ENCODE measurements at regions not wholly inside any gene's neighbourhood (a gene's known extent, or its start where the extent isn't known, plus 50 kb on each side); places are given as distances from the start of the nearest gene placed in this dataset.

DNA sequence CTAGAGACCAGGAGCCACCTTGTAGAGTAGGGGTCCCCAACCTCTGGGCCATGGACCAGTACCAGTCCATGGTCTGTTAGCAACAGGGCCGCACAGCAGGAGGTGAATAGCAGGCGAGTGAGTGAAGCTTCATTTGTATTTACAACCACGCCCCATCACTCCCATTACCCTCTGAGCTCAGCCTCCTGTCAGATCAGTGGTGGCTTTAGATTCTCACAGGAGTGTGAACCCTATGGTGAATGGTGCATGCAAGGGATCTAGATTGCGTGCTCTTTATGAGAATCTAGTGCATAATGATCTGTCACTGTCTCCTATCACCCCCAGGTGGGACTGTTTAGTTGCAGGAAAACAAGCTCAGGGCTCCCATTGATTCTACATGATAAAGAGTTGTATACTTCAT, 303.6 kb downstream of the KCNRG start:
- no peak overlapping the region for H3K4me3 ChIP-seq (ENCODE audit: low read depth, low read length)
- TF ChIP-seq, protein P1, sequence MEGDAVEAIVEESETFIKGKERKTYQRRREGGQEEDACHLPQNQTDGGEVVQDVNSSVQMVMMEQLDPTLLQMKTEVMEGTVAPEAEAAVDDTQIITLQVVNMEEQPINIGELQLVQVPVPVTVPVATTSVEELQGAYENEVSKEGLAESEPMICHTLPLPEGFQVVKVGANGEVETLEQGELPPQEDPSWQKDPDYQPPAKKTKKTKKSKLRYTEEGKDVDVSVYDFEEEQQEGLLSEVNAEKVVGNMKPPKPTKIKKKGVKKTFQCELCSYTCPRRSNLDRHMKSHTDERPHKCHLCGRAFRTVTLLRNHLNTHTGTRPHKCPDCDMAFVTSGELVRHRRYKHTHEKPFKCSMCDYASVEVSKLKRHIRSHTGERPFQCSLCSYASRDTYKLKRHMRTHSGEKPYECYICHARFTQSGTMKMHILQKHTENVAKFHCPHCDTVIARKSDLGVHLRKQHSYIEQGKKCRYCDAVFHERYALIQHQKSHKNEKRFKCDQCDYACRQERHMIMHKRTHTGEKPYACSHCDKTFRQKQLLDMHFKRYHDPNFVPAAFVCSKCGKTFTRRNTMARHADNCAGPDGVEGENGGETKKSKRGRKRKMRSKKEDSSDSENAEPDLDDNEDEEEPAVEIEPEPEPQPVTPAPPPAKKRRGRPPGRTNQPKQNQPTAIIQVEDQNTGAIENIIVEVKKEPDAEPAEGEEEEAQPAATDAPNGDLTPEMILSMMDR (IDR thresholded peaks at IDR 0.05; ENCODE audit: low read depth, low read length, missing control alignments), result no peak
- no peak for DNase-seq (ENCODE audit: low read depth)

DNA sequence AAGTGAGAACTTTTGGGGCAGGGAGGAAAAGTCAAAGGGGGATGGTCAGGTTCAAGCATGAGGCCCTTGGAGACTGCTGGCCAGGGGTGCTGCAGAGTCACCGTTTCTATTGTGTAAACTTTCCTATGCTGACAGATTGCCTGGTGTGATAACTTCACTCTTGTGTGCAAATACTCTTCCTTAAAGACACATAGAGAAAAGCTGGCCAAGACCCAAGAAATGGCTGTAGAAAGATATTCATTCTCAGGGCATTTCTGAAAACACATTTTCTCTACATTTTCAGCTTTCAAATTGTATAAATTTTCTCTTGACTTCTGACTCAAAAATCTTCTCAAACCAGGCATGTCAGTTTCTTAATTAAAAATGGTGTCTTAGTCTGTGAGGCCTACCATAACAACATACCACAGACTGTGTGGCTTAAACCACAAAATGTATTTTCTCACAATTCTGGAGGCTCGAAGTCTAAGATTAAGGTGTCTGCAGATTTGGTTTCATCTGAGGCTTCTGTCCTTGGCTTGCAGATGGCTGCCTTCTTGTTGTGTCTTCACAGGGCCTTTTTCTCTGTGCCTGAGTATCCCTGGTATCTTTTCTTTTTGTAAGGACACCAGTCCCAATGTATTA, 304.5 kb downstream of the KCNRG start:
- H3K4me3 ChIP-seq (ENCODE audit: low read depth, low read length), result no peak overlapping the region
- no peak for DNase-seq (ENCODE audit: low read depth)
- TF ChIP-seq, protein P1 (IDR thresholded peaks at IDR 0.05; ENCODE audit: low read depth, low read length, missing control alignments), result no peak

DNA sequence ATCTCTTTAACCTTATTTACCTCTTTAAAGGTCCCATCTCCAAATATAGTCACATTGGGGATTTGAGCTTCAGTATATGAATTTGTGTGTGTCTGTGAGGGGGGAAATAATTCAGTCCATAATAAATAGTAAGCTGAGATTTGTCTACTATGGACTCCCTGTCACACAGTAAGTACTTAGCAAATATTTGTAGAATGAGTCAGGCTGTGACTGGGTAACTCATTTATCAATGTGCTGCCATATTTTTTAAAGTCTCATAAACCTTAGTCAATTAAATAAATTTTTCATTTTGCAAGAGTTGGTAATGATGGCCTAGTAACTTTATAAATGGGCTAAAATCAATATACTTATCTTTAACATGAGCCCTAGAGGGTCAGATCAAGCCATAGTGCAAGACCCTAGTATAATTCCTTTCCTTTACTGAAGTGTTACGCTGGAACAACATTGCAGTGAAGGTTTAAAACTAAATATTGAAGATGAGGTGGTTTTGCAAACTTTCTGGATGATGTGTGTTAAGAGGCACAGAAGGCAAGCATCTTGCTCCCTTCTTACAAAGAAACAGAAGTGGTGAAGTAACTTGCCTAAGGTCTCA, 305.1 kb downstream of the KCNRG start:
- no peak for DNase-seq (ENCODE audit: low read depth)
- H3K4me3 ChIP-seq (ENCODE audit: low read depth, low read length), result no peak overlapping the region
- TF ChIP-seq, protein P1 (IDR thresholded peaks at IDR 0.05; ENCODE audit: low read depth, low read length, missing control alignments), result no peak

DNA sequence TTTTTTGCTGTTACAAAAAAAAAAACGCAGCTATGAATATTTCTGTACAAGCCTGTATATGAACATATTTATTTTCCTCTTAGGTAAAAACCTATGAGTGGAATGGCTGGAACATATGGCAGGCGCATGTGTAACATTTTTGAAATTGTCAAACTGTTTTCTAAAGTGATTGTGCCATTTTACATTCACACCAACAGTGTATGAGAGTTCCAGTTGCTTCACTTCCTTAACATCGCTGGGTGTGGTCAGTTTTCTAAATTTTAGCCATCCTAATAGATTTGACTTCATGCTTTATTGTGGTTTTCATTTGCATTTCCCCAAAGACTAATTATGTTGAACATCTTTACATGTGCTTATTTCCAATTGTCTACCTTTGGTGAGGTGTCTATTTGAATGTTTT, 306.8 kb downstream of the KCNRG start:
- H3K4me3 ChIP-seq (ENCODE audit: low read depth, low read length), result no peak overlapping the region
- TF ChIP-seq, protein P1 (IDR thresholded peaks at IDR 0.05; ENCODE audit: low read depth, low read length, missing control alignments), result no peak
- DNase-seq (ENCODE audit: low read depth), result no peak

DNA sequence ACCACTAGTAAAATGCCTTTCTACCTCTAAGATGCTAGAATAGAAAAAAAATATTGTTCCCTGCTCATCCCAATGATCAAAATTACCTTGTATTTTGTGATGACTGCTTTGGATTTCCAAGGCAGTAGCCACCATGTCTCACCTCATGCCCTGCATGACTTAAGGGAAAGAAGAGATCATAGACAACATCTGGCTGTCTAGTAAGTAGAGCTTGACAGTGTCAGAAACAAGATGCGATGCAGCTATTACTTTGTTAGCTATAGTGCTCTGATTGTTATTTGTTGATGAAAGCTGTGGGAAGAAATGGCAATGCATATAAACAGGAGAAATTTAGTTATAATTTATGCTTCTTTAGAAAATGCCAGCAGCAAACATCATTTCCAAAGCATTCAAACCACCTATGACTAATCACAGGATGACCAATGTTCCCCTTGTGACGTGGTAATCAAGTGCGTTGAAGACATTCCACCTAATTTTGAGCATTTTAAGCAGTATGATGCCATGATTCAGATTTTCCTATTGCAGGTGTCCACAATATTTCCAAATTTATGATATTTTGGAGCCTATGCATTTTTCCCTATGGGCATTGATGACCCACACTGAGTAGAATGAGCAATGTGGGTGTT, 308.3 kb downstream of the KCNRG start:
- no peak overlapping the region for H3K4me3 ChIP-seq (ENCODE audit: low read depth, low read length)
- no peak for DNase-seq (ENCODE audit: low read depth)
- TF ChIP-seq, protein P1 (IDR thresholded peaks at IDR 0.05; ENCODE audit: low read depth, low read length, missing control alignments), result no peak

DNA sequence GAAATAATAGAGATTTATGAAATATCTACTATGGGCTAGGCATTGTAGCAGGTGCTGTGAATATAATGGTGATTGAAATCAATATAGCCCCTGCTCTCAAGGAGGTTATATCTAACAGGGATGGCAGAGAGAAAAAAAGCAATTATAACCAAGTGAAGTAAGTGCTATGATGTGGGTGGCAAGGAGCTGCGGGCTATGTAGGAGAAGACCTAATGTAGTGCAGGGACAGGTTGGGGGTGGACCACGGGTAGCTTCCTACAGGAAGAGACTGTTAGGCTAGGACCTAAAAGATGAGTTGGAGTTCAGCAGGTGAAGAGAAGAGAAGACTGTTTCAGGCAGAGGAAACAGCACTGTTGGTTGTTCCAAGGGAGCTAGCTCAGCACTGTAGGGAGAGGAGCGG, 311.0 kb downstream of the KCNRG start:
- TF ChIP-seq, protein P1 (IDR thresholded peaks at IDR 0.05; ENCODE audit: low read depth, low read length, missing control alignments), result no peak
- H3K4me3 ChIP-seq (ENCODE audit: low read depth, low read length), result no peak overlapping the region
- DNase-seq (ENCODE audit: low read depth), result no peak

All from GM12864 (cell line).